ENCODE measurements at regions not wholly inside any gene's neighbourhood (a gene's known extent, or its start where the extent isn't known, plus 50 kb on each side); places are given as distances from the start of the nearest gene placed in this dataset.
"Not testable (repeated sequence)": the region's sequence is repeated elsewhere in the genome, so short reads cannot be mapped to it uniquely, and the experiment has no call there.

DNA sequence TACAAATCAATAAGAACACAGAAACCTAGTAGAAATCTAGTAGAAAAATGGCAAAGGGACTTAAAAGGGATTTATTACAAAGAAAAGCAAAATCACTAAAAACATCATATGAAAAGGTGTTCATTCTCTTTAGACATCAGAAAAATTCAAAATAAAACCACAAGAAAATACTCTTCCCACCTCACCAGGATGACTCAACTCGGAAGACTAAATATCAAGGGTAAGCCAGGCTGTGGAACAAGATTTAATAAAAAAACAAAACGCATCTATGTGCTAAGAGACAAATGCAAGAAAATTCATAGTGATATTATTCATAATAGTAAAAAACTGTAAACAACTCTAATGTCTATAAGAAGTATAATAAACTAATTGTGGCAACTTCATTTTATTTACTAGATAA, 181.6 kb upstream of the GHR start:
- Histone ChIP-seq H3K4me1 (ENCODE audit: low read depth) (no peaks in the 10 kb centered on the region), H3K27ac (no peak overlapping the region), H3K9me3 (ENCODE audit: low read depth) (no peaks in the 10 kb centered on the region), H3K27me3 (no peaks in the 10 kb centered on the region), H3K36me3 (no peaks in the 10 kb centered on the region), H3K4me3 (no peak overlapping the region)
- TF ChIP-seq, protein P1, sequence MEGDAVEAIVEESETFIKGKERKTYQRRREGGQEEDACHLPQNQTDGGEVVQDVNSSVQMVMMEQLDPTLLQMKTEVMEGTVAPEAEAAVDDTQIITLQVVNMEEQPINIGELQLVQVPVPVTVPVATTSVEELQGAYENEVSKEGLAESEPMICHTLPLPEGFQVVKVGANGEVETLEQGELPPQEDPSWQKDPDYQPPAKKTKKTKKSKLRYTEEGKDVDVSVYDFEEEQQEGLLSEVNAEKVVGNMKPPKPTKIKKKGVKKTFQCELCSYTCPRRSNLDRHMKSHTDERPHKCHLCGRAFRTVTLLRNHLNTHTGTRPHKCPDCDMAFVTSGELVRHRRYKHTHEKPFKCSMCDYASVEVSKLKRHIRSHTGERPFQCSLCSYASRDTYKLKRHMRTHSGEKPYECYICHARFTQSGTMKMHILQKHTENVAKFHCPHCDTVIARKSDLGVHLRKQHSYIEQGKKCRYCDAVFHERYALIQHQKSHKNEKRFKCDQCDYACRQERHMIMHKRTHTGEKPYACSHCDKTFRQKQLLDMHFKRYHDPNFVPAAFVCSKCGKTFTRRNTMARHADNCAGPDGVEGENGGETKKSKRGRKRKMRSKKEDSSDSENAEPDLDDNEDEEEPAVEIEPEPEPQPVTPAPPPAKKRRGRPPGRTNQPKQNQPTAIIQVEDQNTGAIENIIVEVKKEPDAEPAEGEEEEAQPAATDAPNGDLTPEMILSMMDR (IDR thresholded peaks at IDR 0.05; ENCODE audit: low read depth, low read length) = no peak
- DNase-seq (ENCODE audit: low read depth in 1 of 2, low spot score in 1 of 2) = no peak

DNA sequence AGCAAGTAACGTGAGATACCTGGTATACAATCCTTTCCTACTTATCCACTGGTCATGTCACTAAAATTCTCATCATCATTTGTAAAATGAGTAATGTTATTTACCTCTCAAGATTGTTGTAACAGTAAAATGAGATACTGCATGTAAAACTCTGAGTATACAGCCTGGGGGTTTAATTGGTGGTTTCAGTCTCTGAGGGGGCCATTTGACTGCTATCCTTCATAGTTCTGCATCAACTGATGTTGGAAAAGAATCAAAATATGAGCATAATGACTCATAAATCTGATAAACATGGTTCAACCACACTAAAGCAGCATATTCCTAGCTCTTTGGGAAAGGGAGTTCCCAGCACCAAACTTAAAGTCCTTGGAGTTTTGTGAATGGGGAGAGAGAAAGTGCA, 181.0 kb upstream of the GHR start:
- H3K4me3 ChIP-seq = no peak overlapping the region
- no peaks in the 10 kb centered on the region for H3K9me3 ChIP-seq (ENCODE audit: low read depth)
- no peaks in the 10 kb centered on the region for H3K36me3 ChIP-seq
- no peaks in the 10 kb centered on the region for H3K27me3 ChIP-seq
- no peak overlapping the region for H3K27ac ChIP-seq
- no peak for DNase-seq (ENCODE audit: low read depth in 1 of 2, low spot score in 1 of 2)
- no peaks in the 10 kb centered on the region for H3K4me1 ChIP-seq (ENCODE audit: low read depth)
- TF ChIP-seq, protein P1 (IDR thresholded peaks at IDR 0.05; ENCODE audit: low read depth, low read length) = no peak

DNA sequence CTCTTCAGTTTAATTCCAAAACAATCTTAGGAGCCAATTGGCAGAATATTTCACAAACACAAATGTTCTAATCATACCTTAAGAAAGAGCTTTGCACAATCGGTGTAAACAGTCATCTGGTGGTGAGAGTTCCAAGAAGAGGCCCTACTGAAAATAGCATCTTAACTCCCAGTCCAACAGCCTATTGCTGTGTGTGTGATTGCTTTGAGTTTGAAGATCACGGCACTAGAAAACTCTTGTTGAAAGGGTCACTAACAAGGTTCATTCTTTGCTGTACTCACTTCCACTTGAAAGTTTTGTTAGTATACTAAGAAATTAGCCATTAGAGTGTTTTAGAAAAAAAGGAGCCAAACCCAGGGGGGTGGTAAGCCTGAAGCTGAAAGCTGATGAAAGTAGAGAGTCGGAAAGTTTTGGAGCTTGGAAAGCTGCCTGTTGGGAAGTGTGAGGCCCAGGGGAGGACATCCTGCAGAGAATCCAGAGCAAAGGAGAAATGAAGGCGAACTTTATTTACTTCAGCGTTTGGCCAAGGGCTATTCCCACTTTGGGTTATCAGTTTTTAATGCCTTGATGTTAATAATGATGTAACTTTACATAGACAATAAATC, 180.3 kb upstream of the GHR start:
- Histone ChIP-seq H3K27me3 (no peaks in the 10 kb centered on the region), H3K9me3 (ENCODE audit: low read depth) (no peaks in the 10 kb centered on the region), H3K4me1 (ENCODE audit: low read depth) (no peaks in the 10 kb centered on the region), H3K27ac (no peak overlapping the region), H3K36me3 (no peaks in the 10 kb centered on the region), H3K4me3 (no peak overlapping the region)
- no peak for DNase-seq (ENCODE audit: low read depth in 1 of 2, low spot score in 1 of 2)
- TF ChIP-seq, protein P1 (IDR thresholded peaks at IDR 0.05; ENCODE audit: low read depth, low read length) = no peak

DNA sequence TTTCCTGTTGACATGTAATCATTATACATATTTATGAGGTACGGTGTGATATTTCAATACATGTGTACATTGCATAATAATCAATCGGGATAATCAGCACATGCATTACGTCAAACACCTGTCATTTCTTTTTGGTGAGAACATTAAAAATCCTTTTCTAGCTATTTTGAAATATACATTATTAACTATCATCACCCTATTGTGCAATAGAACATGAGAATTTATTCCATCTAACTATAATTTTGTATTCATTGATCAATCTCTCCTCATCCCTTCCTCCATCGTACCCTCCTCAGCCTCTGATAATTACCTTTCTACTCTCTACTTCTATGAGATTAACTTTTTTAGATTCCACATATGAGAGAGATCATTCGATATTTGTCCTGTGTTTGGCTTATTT, 170.9 kb upstream of the GHR start:
- Histone ChIP-seq H3K4me3 (no peak overlapping the region), H3K9me3 (ENCODE audit: low read depth) (no peaks in the 10 kb centered on the region), H3K27me3 (no peaks in the 10 kb centered on the region), H3K4me1 (ENCODE audit: low read depth) (no peaks in the 10 kb centered on the region), H3K36me3 (no peaks in the 10 kb centered on the region), H3K27ac (no peak overlapping the region)
- TF ChIP-seq, protein P1 (IDR thresholded peaks at IDR 0.05; ENCODE audit: low read depth, low read length) = no peak
- no peak for DNase-seq (ENCODE audit: low read depth in 1 of 2, low spot score in 1 of 2)

DNA sequence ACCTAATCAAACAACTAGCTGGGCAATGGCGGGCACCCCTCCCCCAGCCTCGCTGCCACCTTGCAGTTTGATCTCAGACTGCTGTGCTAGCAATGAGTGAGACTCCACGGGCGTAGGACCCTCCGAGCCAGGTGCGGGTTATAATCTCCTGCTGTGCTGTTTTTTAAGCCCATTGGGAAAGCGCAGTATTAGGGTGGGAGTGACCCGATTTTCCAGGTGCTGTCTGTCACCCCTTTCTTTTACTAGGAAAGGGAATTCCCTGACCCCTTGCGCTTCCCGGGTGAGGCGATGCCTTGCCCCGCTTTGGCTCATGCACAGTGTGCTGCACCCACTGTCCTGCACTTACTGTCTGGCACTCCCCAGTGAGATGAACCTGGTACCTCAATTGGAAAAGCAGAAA, 163.3 kb upstream of the GHR start:
- not testable (repeated sequence) for H3K4me1 ChIP-seq (ENCODE audit: low read depth); H3K9me3 ChIP-seq (ENCODE audit: low read depth); H3K36me3 ChIP-seq; H3K27me3 ChIP-seq; DNase-seq (ENCODE audit: low read depth in 1 of 2, low spot score in 1 of 2); H3K4me3 ChIP-seq; H3K27ac ChIP-seq

DNA sequence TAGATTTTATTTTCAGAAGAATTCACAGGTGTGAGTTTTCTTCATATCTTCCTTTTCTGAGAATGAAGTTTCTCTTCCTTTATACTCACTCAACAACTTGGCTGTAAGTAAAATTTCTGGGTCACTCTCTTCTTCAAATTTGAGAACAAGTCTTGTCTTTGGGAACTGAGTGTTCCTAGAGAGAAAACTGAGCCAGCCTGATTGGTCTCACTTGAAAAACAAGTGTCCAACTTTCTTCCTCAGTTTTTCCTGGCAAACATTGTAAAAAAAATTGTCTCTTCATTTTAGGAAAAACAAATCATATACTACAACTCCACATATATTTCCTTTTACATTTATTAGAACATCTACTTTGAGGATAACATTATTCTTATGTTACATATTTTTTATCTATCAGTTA, 156.1 kb upstream of the GHR start:
- Histone ChIP-seq H3K4me1 (ENCODE audit: low read depth) (no peaks in the 10 kb centered on the region), H3K4me3 (no peak overlapping the region), H3K27me3 (no peaks in the 10 kb centered on the region), H3K27ac (no peak overlapping the region), H3K9me3 (ENCODE audit: low read depth) (no peaks in the 10 kb centered on the region), H3K36me3 (no peaks in the 10 kb centered on the region)
- DNase-seq (ENCODE audit: low read depth in 1 of 2, low spot score in 1 of 2) = no peak
- TF ChIP-seq, protein P1 (IDR thresholded peaks at IDR 0.05; ENCODE audit: low read depth, low read length) = no peak

DNA sequence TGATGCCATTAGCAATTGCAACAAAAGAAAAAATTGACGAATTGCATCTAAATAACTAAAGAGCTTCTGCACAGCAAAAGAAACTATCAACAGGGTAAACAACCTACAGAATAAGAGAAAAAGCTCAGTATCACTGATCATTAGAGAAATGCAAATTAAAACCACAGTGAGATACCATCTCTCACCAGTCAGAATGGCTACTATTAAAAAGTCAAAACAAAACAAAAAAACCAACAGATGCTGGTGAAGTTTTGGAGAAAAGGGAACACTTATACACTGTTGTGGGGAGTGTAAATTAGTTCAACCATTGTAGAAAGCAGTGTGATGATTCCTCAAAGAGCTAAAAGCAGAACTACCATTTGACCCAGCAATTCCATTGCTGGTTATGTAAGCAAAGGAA, 155.1 kb upstream of the GHR start:
- H3K36me3 ChIP-seq; H3K4me1 ChIP-seq (ENCODE audit: low read depth); H3K27ac ChIP-seq; H3K9me3 ChIP-seq (ENCODE audit: low read depth); DNase-seq (ENCODE audit: low read depth in 1 of 2, low spot score in 1 of 2); H3K27me3 ChIP-seq; H3K4me3 ChIP-seq: not testable (repeated sequence)
